ENCODE measurements at regions not wholly inside any gene's neighbourhood (a gene's known extent, or its start where the extent isn't known, plus 50 kb on each side); places are given as distances from the start of the nearest gene placed in this dataset.

- Histone ChIP-seq H4K20me1 (ENCODE audit: insufficient read depth, low read length) (no peaks in the 10 kb centered on the region), H3K27me3 (replicated peaks; ENCODE audit: insufficient read depth, low read length) (no peaks in the 10 kb centered on the region), H3K4me2 (ENCODE audit: low read depth, low read length) (no peak overlapping the region), H2AFZ (ENCODE audit: low read length) (no peak overlapping the region), H3K9me3 (replicated peaks; ENCODE audit: insufficient read depth, low read length) (no peaks in the 10 kb centered on the region), H3F3A (ENCODE audit: insufficient read depth, low read length) (no peaks in the 10 kb centered on the region), H3K79me2 (ENCODE audit: low read length) (no peaks in the 10 kb centered on the region), H3K9me2 (replicated peaks; ENCODE audit: insufficient read depth, low read length) (no peaks in the 10 kb centered on the region), H3K36me3 (replicated peaks; ENCODE audit: insufficient read depth, low read length) (no peaks in the 10 kb centered on the region), H3K27ac (ENCODE audit: low read length) (no peak overlapping the region), H3K9ac (ENCODE audit: low read length) (no peak overlapping the region), H3K4me1 (ENCODE audit: low read length) (no peaks in the 10 kb centered on the region), H3K4me3 (ENCODE audit: low read length) (no peak overlapping the region)
- DNase-seq: no peak
- TF ChIP-seq CTCF (IDR thresholded peaks at IDR 0.05; ENCODE audit: low read length): no peak
- no peak for TF ChIP-seq EZH2 (optimal IDR thresholded peaks at IDR 0.05; ENCODE audit: low read depth, low read length)
- TF ChIP-seq EZH2phosphoT487 (IDR thresholded peaks at IDR 0.05; ENCODE audit: low read length): no peak
Observed at GRCh38 chr6:113077794-113078193, 730.7 kb downstream of the RFPL4B start.

GRCh38 chr6:113078791-113079190, 731.7 kb downstream of the RFPL4B start:
- Histone ChIP-seq H2AFZ (ENCODE audit: low read length) (no peak overlapping the region), H3K79me2 (ENCODE audit: low read length) (no peaks in the 10 kb centered on the region), H3K4me2 (ENCODE audit: low read depth, low read length) (no peak overlapping the region), H3K9me3 (replicated peaks; ENCODE audit: insufficient read depth, low read length) (no peaks in the 10 kb centered on the region), H3K4me3 (ENCODE audit: low read length) (no peak overlapping the region), H3K27me3 (replicated peaks; ENCODE audit: insufficient read depth, low read length) (no peaks in the 10 kb centered on the region), H3K36me3 (replicated peaks; ENCODE audit: insufficient read depth, low read length) (no peaks in the 10 kb centered on the region), H3K27ac (ENCODE audit: low read length) (no peak overlapping the region), H3K9ac (ENCODE audit: low read length) (no peak overlapping the region), H3K4me1 (ENCODE audit: low read length) (no peaks in the 10 kb centered on the region), H3F3A (ENCODE audit: insufficient read depth, low read length) (no peaks in the 10 kb centered on the region), H3K9me2 (replicated peaks; ENCODE audit: insufficient read depth, low read length) (no peaks in the 10 kb centered on the region), H4K20me1 (ENCODE audit: insufficient read depth, low read length) (no peaks in the 10 kb centered on the region)
- DNase-seq: no peak
- TF ChIP-seq EZH2 (optimal IDR thresholded peaks at IDR 0.05; ENCODE audit: low read depth, low read length): no peak
- no peak for TF ChIP-seq EZH2phosphoT487 (IDR thresholded peaks at IDR 0.05; ENCODE audit: low read length)
- TF ChIP-seq CTCF (IDR thresholded peaks at IDR 0.05; ENCODE audit: low read length): no peak

- no peaks in the 10 kb centered on the region for H3K79me2 ChIP-seq (ENCODE audit: low read length)
- no peaks in the 10 kb centered on the region for H4K20me1 ChIP-seq (ENCODE audit: insufficient read depth, low read length)
- peak; percentile 49 for DNase-seq
Observed at GRCh38 chr6:113082745-113083144, 735.6 kb downstream of the RFPL4B start.

GRCh38 chr6:113083947-113084346, 736.8 kb downstream of the RFPL4B start:
- no peaks in the 10 kb centered on the region for H3K36me3 ChIP-seq (replicated peaks; ENCODE audit: insufficient read depth, low read length)

More at GRCh38 chr6:113082745-113083144, 735.6 kb downstream of the RFPL4B start:
- Histone ChIP-seq H3K9me2 (replicated peaks; ENCODE audit: insufficient read depth, low read length) (no peaks in the 10 kb centered on the region), H3K9me3 (replicated peaks; ENCODE audit: insufficient read depth, low read length) (no peaks in the 10 kb centered on the region), H3K9ac (ENCODE audit: low read length) (no peak overlapping the region), H3K36me3 (replicated peaks; ENCODE audit: insufficient read depth, low read length) (no peaks in the 10 kb centered on the region), H3K27me3 (replicated peaks; ENCODE audit: insufficient read depth, low read length) (no peaks in the 10 kb centered on the region), H2AFZ (ENCODE audit: low read length) (no peak overlapping the region), H3K4me3 (ENCODE audit: low read length) (no peak overlapping the region), H3K4me1 (ENCODE audit: low read length) (no peaks in the 10 kb centered on the region), H3K27ac (ENCODE audit: low read length) (no peak overlapping the region), H3K4me2 (ENCODE audit: low read depth, low read length) (no peak overlapping the region), H3F3A (ENCODE audit: insufficient read depth, low read length) (no peaks in the 10 kb centered on the region)
- TF ChIP-seq EZH2 (optimal IDR thresholded peaks at IDR 0.05; ENCODE audit: low read depth, low read length): no peak

More at GRCh38 chr6:113083947-113084346, 736.8 kb downstream of the RFPL4B start:
- DNase-seq: no peak
- H2AFZ ChIP-seq (ENCODE audit: low read length): no peak overlapping the region
- no peak for TF ChIP-seq CTCF (IDR thresholded peaks at IDR 0.05; ENCODE audit: low read length)
- no peaks in the 10 kb centered on the region for H3K9me2 ChIP-seq (replicated peaks; ENCODE audit: insufficient read depth, low read length)
- H3K9me3 ChIP-seq (replicated peaks; ENCODE audit: insufficient read depth, low read length): no peaks in the 10 kb centered on the region
- no peaks in the 10 kb centered on the region for H3K4me1 ChIP-seq (ENCODE audit: low read length)
- no peaks in the 10 kb centered on the region for H3K27me3 ChIP-seq (replicated peaks; ENCODE audit: insufficient read depth, low read length)
- H3K79me2 ChIP-seq (ENCODE audit: low read length): no peaks in the 10 kb centered on the region
- no peak overlapping the region for H3K4me2 ChIP-seq (ENCODE audit: low read depth, low read length)
- H3K4me3 ChIP-seq (ENCODE audit: low read length): no peak overlapping the region
- H3K9ac ChIP-seq (ENCODE audit: low read length): no peak overlapping the region
- no peak overlapping the region for H3K27ac ChIP-seq (ENCODE audit: low read length)
- no peaks in the 10 kb centered on the region for H3F3A ChIP-seq (ENCODE audit: insufficient read depth, low read length)
- no peaks in the 10 kb centered on the region for H4K20me1 ChIP-seq (ENCODE audit: insufficient read depth, low read length)

Data from MM.1S (cell line).